ENCODE measurements at regions not wholly inside any gene's neighbourhood (a gene's known extent, or its start where the extent isn't known, plus 50 kb on each side); places are given as distances from the start of the nearest gene placed in this dataset.

DNA sequence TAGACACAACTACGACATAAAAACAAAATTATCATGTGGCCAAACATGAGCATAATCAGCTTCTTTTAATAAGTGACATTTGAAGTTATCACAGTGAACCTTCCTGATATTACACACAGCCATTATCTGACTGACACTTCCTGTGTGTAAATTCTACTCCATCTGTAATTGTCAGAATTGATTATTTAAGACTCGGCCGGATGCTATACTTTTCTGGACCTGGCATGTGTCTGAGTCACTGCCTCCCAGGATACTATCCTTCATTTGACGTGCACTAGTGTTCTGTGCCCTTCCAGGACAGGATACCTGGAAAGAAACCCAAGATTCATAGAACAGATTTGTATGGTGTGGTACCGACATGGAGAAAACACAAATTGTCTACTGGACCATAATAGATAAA, 242.0 kb downstream of the HS3ST3A1 start:
- intact Hi-C loops (cut with micrococcal nuclease) (no loop called here), dilution Hi-C loops (cut with MboI; ENCODE audit: extremely low pct_ligation_motif_present, low sequenced_read_pairs) (no loop called here)
- H3K79me2 ChIP-seq (ENCODE audit: control insufficient read depth, insufficient read depth, low read length), result no peaks in the 10 kb centered on the region
- ChIA-PET CTCF (no interaction called here), POLR2A (no interaction called here)
- no peaks in the 10 kb centered on the region for H3K9me1 ChIP-seq (replicated peaks; ENCODE audit: control insufficient read depth, extremely low read depth, insufficient read depth, low read length)
- no peak overlapping the region for H3K4me2 ChIP-seq (ENCODE audit: insufficient read depth, low read length)
- H4K20me1 ChIP-seq (replicated peaks; ENCODE audit: control insufficient read depth, extremely low read depth, insufficient read depth, low read length), result no peaks in the 10 kb centered on the region
- H3K4me1 ChIP-seq (ENCODE audit: control insufficient read depth, extremely low read depth, insufficient read depth, low read length), result no peaks in the 10 kb centered on the region
- BruUV-seq (replicated peaks), result no TSS peak
- H3K9ac ChIP-seq (replicated peaks; ENCODE audit: extremely low read depth, insufficient read depth, low read length), result no peak overlapping the region
- no peaks in the 10 kb centered on the region for H3K27me3 ChIP-seq (ENCODE audit: control insufficient read depth in 2 of 2, insufficient read depth in 2 of 2, low read length in 2 of 2)
- FAIRE-seq (no peak), DNase-seq (ENCODE audit: low read depth, low spot score) (no peak)
- no peaks in the 10 kb centered on the region for H3K9me3 ChIP-seq (replicated peaks; ENCODE audit: control insufficient read depth, insufficient read depth, low read length)
- no peak overlapping the region for H3K27ac ChIP-seq (ENCODE audit: insufficient read depth, low read depth, low read length)
- no peak overlapping the region for H3K4me3 ChIP-seq (replicated peaks in 1 of 3; ENCODE audit: insufficient read depth in 1 of 3, low read depth in 1 of 3, low read length in 3 of 3)
- H2AFZ ChIP-seq (ENCODE audit: low read depth, low read length), result no peak overlapping the region
- no peak for TF ChIP-seq MYC (IDR thresholded peaks at IDR 0.05; ENCODE audit: low read depth, low read length)
- no peaks in the 10 kb centered on the region for H3K36me3 ChIP-seq (ENCODE audit: control insufficient read depth in 2 of 2, extremely low read depth in 1 of 2, insufficient read depth in 2 of 2, low read length in 2 of 2)

DNA sequence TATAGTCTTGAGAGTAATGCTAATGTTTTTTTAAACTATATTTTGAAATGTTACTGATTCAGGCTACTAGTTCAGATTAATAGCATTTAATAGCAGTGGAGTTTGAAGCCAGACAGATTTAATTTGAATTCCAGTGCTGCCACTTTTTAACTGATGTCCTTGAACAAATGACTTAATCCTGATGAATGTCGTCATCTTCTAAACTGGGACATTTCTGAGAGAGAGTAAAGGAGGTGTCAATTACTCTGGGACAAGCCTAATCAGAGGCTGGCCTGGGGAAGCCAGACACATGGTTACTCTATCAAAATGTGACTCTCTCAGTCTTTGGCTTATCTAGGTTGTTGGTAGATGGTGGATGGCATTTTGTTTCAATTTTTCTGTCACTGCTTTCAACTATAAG, 246.7 kb downstream of the HS3ST3A1 start:
- BruUV-seq (replicated peaks), result no TSS peak
- Histone ChIP-seq H2AFZ (ENCODE audit: low read depth, low read length) (no peak overlapping the region), H3K27me3 (ENCODE audit: control insufficient read depth in 2 of 2, insufficient read depth in 2 of 2, low read length in 2 of 2) (no peaks in the 10 kb centered on the region), H3K36me3 (ENCODE audit: control insufficient read depth in 2 of 2, extremely low read depth in 1 of 2, insufficient read depth in 2 of 2, low read length in 2 of 2) (no peaks in the 10 kb centered on the region), H4K20me1 (replicated peaks; ENCODE audit: control insufficient read depth, extremely low read depth, insufficient read depth, low read length) (no peaks in the 10 kb centered on the region), H3K9me1 (replicated peaks; ENCODE audit: control insufficient read depth, extremely low read depth, insufficient read depth, low read length) (no peaks in the 10 kb centered on the region), H3K4me3 (replicated peaks in 1 of 3; ENCODE audit: insufficient read depth in 1 of 3, low read depth in 1 of 3, low read length in 3 of 3) (no peak overlapping the region), H3K27ac (ENCODE audit: insufficient read depth, low read depth, low read length) (no peak overlapping the region), H3K4me1 (ENCODE audit: control insufficient read depth, extremely low read depth, insufficient read depth, low read length) (no peaks in the 10 kb centered on the region), H3K9ac (replicated peaks; ENCODE audit: extremely low read depth, insufficient read depth, low read length) (no peak overlapping the region), H3K79me2 (ENCODE audit: control insufficient read depth, insufficient read depth, low read length) (no peaks in the 10 kb centered on the region), H3K9me3 (replicated peaks; ENCODE audit: control insufficient read depth, insufficient read depth, low read length) (no peaks in the 10 kb centered on the region), H3K4me2 (ENCODE audit: insufficient read depth, low read length) (no peak overlapping the region)
- intact Hi-C loops (cut with micrococcal nuclease) (no loop called here), dilution Hi-C loops (cut with MboI; ENCODE audit: extremely low pct_ligation_motif_present, low sequenced_read_pairs) (no loop called here)
- TF ChIP-seq POLR2AphosphoS5 (IDR thresholded peaks at IDR 0.05; ENCODE audit: insufficient read depth, low read depth, low read length) (no peak), GATA2 (IDR thresholded peaks at IDR 0.05; ENCODE audit: insufficient read depth, insufficient read length, low read depth, low read length) (no peak), MYC (IDR thresholded peaks at IDR 0.05; ENCODE audit: low read depth, low read length) (no peak), POLR2A (IDR thresholded peaks at IDR 0.05; ENCODE audit: low read depth, low read length) (no peak)
- TF ChIP-seq, protein P1, sequence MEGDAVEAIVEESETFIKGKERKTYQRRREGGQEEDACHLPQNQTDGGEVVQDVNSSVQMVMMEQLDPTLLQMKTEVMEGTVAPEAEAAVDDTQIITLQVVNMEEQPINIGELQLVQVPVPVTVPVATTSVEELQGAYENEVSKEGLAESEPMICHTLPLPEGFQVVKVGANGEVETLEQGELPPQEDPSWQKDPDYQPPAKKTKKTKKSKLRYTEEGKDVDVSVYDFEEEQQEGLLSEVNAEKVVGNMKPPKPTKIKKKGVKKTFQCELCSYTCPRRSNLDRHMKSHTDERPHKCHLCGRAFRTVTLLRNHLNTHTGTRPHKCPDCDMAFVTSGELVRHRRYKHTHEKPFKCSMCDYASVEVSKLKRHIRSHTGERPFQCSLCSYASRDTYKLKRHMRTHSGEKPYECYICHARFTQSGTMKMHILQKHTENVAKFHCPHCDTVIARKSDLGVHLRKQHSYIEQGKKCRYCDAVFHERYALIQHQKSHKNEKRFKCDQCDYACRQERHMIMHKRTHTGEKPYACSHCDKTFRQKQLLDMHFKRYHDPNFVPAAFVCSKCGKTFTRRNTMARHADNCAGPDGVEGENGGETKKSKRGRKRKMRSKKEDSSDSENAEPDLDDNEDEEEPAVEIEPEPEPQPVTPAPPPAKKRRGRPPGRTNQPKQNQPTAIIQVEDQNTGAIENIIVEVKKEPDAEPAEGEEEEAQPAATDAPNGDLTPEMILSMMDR (IDR thresholded peaks at IDR 0.05; ENCODE audit: extremely low read depth in 1 of 2, insufficient read depth in 1 of 2, low read depth in 1 of 2, low read length in 2 of 2), result no peak
- TF ChIP-seq, protein P2, sequence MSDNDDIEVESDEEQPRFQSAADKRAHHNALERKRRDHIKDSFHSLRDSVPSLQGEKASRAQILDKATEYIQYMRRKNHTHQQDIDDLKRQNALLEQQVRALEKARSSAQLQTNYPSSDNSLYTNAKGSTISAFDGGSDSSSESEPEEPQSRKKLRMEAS (IDR thresholded peaks at IDR 0.05; ENCODE audit: insufficient read depth, insufficient read length), result no peak
- DNase-seq (ENCODE audit: low read depth, low spot score) (no peak), FAIRE-seq (no peak)
- POLR2A ChIA-PET, result no interaction called here
- CTCF ChIA-PET, result interaction anchor here (1.3 kb wide), 1 partner anchor 11 kb away, joined by 3 read pairs; no protein-coding TSS in a partner anchor

Data from endothelial cell of umbilical vein (primary cell).